HG02610 (cell line): ENCODE measurements at regions not wholly inside any gene's neighbourhood (a gene's known extent, or its start where the extent isn't known, plus 50 kb on each side); places are given as distances from the start of the nearest gene placed in this dataset.

Source experiments
- ATAC-seq: cut with Tn5 transposase; IDR thresholded peaks from one replicate; pipeline ENCODE4 v1.9.1; 2021; ENCODE audit warnings: mild to moderate bottlenecking, moderate library complexity; ENCODE audit not compliant: unreplicated experiment

DNA sequence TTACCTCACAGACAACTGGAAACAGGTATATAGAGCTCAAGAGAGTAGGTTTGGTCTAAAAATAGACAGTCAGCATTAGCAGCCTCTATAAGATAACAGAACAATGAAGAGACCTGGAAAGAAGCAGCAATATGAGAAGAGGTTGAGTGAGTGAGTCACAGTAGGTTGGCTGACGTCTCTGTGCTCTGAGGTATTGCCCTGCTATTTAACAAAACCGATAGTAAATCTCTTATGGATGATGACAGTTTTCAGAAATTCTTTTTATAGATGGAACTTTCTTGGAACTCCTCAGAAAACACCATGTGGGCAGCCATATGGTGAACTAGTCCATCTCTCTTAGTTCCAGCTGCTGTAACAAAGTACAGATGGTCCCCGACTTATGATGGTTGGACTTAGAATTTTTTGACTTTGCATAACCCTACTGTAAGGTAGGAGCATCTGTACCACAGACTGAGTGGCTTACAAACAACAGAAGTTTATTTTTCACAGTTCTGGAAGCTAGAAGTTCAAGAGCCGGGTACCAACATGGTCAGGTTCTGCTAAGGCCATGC, 123.5 kb downstream of the MBD2 start:
- ATAC-seq = no peak

DNA sequence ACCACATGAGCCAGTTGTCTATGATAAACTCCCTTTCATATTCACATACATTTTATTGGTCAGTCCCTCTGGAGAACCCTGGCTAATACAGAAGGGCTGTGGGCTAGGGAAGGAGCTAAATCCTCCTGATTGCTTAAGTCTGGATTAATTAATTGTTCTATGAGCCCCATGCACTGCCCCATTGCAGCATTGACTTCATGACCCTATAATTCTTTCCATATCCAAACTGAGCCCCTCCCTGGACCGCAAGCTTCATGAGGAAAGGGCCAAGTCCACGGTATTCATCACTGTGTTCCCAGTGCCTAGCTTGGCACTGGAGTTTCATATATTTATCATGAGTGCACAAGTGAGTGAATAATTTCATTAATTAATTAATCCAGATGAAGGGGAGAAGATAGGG, 124.0 kb downstream of the MBD2 start:
- ATAC-seq = no peak

DNA sequence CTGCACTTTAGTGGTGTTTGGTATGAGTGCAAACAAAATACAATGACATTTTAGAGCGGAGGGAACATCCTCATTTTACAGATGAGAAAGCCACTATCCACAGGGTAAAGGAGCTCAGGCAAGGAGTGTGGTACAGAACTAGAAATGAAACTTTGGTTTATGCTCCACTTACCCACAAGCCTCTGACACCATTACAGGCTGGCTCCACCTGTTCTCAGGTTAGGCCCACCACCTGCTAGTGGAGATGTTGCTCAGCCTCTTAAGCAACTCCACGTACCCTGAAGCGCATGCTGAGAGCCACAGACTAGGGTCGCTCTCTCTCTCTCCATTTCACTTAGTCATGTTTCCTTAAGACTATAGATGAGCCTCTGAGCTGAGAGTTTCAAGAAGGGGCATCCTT, 130.0 kb downstream of the MBD2 start:
- ATAC-seq = peak; percentile 85

DNA sequence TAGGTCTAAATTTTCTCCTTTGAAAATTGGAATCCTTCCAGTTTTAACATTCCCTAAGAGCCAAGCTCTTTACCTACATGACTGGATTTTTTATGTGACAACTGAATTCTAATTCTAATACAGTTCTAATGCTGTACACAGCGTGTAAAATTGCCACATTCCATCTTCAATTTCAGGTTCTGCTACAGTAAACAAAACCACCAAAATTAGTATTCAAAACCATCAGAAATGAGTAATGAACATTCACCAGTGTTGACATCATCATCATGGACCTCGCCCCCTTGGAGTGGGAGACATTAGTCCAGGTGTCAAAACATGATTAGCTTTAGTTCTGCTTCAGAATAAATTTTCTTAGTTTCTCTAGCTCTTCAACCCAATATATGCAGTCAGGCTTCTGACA, 133.6 kb downstream of the MBD2 start:
- ATAC-seq = no peak

DNA sequence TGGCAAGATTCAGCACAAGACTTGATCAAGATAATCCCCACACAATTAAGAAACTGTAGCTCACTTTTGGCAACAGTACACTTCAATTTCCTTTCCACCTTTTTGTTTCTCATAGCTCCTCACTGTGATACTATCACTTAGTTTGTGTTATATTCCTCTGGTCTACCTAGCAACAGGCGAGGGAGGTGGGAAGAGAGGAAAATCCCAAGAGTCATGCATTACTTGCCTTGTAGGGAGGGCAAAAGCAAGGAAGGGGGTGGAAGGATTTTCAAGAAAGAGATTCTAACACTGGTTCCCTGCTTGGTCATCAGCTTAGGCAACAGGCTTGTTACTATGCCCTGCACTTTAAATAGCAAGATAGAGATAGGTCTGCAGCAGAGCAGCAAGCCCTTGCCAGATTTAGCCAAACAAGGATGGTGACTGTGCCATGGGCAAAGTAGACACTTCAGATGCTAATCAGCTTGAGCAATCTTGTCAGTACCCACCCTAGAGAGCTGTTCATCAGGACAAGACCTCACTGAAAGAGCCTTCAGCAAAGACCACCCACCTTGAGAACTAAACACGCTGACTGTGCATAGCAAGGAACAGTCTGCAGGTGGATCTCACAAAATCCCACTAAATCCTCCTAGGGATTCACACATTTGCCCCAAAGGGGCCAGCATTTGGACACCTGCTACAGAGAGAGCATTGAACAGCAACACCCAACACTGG, 134.6 kb downstream of the MBD2 start:
- no peak for ATAC-seq

DNA sequence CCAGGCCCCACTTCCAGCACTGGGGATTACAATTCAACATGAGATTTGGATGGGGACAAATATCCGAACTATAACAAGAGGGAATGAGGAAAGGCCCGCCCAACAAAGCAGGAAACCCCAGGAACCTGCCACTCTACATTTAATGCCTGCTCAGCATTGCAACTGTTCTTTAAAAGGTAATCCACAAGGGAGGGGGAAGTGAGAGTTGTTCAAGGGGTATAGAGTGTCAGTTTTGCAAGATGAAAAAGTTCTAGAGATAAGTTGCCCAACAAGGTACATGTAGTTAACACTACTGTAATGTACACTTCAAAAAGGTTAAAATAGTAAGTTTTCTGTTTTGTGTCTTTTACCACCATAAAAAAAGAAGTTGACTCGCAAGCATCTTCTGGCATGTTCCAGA, 137.6 kb downstream of the MBD2 start:
- no peak for ATAC-seq

DNA sequence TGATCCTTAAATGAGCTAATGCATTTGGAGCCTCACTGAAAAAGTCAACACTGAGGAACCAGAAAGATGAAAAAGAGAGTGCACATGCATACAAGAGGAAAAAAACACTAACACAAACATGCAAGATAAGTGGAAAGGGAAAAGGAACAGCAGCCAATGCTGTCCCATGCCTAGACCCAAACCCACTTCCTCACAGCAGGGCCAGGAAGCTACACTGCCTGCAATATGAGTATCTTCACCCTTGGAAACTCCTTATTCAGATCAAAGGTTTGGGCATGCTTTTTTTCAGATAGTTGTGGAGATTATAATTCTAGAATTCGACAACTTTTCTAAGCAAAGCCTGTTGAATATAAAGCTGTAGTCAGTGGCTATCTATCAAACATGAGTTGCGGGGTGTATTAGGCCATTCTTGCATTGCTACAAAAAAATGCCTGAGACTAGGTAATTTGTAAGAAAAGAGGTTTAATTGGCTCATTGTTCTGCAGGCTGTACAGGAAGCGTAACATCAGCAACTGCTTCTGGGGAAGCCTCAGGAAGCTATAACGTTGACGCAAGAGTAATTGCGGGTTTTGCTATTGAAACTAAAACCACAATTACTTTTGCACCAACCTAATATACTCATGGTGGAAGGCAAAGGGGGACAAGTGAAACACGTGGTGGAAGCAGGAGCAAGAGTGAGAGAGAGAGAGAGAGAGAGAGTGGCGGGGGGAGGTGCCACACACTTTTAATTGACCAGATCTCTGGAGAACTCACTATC, 138.2 kb downstream of the MBD2 start:
- peak; percentile 63 for ATAC-seq

DNA sequence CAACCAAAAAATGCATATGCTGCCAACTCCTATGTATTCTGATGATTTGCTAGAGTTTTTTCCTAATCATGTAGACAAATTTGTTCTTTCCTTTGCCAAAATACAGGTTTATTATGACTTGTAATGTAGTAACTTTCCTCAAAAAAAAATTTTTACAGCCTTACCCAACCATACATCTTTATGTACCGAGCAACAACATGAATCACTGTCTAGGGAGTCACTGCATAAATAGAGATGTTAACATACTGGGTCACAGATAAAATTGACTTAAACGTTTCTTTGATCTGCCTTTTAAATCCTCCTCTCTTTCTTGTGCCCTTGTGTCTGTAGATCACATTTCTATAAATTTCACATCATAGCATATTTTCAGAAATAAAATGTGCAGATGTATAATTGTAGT, 143.6 kb downstream of the MBD2 start:
- no peak for ATAC-seq

DNA sequence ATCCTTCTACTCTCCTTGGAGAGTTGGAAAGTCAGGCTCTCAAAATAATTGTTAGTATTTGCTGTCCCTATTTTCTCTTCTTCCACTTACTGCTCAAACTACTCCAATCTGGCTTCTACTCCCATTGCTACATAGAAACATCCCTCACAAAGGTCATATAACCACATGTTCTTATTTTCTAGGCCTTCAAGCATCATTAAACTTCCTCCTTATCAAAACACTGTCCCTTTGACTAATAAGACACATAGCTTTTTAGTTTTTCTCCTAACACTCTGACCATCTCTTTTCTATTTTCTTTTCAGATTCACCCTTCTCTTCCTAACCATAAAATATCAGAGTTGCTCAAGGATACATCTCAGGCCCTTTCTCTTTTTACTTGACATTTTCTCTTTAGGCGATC, 148.3 kb downstream of the MBD2 start:
- no peak for ATAC-seq

DNA sequence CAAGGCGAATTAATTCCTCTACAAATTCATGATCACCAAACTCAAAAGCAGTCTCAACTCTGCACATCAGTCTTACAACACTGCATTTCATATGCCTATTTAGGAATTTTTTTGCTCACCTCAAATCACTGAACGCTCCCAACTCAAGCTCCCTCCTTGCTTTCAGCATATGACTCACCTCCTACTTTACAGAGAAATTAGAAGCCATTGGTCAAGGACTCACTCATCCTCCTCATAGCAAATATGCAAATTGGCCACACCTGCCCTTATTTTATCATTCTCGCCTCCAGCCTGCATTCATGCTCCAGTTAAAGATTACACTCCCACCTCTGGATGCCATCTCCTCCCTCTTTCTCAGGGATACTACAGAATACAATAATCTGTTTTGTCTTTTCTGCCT, 148.8 kb downstream of the MBD2 start:
- ATAC-seq = no peak

DNA sequence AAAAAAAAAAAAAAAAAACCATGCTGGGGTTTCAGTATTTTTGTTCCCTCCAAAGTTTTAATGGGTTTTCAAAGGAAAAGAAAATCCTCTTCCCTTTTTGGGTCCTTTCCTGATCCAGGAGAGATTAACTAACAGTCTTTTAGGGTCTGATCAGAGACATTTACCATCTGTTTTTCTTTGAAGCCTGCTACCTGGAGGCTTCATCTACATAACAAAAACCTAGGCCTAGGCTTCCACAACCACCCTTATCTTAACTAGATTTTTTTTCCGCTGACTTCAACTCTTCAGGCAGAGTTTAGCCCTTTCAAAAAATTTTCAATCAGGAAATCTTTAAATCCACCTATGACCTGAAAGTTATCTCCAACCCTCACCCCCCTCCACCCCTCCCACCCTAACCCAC, 154.7 kb downstream of the MBD2 start:
- no peak for ATAC-seq

DNA sequence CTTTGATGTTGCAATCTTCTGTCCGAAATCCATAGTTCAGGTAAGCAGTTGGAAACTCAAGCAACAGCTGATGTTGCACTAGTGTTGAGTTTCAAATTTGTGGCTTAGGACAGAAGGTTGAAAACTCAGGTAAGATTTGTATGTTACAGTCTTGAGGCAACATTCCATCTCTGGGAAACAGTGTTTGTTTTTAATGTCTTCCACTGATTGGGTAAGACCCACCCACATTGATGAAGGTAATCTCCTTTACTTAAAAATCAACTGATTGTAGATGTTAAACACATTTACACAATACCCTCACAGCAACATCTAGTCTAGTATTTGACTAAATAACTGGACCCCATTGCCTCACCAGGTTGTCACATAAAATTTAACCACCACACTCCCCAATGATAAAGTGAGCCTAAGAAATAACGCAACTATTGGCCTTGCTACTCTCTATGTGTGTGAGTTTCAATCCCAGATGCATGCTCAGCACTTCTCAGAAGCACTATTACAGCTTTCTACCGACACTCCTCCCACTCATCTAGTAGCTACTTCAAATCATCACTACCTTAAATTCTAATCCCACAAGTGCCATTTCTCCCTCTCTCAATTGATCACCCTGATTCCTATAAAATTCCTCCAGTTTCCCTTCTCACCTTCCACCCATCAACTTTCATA, 164.0 kb downstream of the MBD2 start:
- no peak for ATAC-seq

DNA sequence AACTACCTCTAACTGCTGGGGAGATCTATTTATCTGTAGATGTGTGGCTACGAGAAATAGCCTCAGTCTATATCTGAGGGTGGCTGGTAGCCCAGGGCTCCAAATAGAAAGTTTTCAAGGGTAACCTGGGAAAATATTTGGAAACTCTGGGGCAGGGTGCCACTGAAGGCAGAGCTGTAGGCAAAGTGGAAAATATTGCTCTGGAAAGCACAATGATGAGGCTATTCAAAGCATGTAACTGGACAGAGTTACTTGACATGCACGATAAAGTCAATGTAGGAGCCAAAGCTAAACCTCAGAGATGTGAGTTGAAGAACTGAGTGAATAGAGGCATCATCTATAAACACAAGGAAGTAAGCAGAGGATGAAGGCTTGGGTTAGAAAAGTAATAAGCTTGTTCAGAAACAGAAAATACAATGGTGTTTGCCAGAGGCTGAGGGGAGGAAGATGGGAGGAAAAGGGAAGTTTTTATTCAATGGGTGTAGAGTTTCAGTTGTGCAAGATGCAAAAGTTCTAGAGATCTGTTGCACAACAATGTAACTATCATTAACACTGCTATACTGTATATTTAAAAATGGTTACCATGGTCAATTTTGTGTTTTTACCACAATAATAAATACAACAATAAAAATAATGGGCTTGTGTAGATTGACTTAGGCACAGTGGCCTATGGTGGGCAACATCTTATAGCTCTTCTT, 171.6 kb downstream of the MBD2 start:
- no peak for ATAC-seq

DNA sequence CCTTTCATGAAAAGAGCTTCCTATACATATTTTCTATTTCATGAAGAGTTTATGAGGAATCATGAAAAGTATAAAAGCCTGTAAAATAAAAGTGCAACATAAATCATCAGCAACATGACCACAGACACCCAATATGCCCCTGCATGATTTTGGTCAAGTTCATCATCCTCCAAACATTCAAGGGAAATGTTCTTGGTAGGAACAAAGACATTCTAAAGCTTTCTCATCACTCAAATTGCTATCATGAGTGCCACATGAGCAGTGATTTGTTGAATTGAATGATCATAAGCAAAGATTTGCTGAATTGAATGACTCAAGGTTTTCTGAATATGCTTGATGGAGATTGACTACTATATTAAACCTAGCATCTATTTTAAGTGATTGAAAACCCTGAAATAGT, 172.2 kb downstream of the MBD2 start:
- no peak for ATAC-seq

DNA sequence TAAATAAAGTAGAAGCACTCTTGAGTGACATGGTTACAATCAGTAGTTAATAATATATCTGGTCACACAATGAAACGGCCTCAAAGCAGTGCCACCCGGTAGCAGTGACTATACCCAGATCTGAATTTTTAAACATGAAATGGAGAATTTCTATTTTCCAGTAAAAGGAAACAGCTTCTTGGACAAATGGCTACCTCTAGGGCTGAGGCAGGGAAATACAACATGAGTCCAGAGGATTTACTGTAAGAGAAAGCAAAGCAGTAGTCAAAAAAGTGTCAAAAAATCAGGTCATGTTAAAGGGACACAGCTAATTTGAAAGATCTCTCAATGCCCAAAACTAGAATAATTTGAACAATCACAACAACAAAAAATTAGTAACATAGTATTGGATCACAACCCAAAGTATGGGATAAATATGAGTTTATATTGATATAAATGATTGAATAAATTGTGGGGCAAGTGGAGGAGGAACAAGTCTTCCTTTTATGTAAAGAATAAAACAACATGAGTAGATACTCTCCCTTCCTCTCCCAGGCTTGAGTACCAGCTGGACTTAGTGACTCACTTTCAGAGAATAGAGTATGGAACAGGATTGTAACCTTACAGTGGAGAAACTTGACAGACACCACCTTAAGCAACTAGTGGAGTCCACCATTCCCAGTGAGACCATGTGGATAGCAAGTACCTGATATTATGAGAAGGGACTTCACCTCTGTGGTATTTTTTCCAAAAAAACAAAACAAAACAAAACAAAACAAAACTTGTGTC, 180.8 kb downstream of the MBD2 start:
- no peak for ATAC-seq

DNA sequence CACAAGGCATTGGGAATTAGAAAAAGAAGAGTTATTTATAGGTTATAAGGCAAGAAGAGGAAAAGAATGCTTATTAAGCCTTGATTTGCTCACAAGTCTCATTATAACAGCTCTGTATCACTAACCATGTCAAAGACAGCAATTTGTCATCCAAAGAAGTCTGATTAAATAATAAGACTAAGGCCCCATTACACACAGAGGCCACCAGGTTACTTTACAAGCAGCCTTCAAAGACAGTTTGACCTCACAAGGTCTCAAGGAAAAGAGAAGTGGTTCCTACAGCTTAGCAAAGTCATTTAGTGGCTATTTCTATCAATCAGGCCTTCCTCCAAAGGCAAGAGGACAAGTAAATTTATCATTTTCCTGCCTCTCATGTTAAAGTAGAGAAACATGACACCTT, 188.5 kb downstream of the MBD2 start:
- no peak for ATAC-seq

DNA sequence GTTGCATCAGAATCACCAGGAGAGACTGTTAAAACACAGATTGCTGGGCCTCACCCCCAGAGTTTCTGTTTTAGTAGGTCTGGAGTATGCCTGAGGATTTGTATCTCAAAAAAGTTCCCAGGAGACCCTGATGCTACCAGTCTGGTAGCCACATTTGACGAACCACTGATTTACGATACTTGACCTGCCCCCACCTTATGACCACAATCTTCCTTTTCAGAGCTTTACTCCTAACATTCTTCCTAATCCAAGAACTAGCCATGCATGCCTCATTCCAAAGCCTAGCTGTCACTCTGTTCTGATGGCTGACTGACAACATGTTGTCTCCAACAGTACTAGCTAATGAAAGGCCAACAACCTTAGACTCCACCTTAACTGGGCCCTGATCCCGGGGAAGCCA, 191.4 kb downstream of the MBD2 start:
- ATAC-seq = no peak

DNA sequence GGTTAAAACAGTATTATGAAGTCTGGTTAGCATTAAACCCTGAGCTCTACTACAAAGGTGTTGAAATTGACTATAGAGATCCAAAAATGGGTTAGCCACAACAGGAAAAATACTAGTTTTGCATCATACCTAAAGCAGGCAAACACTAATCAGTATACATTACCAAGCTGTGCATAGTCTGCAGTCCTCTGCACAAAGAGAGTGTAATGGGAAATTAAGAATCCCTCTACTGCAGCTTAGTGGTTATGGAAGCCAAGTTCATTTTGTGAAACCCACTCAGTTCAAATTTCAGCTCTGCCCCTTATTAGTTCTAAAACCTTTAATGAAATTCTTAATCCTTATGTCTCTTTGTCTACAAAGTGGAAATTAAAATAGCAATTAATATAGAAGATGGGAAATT, 192.1 kb downstream of the MBD2 start:
- ATAC-seq = no peak

DNA sequence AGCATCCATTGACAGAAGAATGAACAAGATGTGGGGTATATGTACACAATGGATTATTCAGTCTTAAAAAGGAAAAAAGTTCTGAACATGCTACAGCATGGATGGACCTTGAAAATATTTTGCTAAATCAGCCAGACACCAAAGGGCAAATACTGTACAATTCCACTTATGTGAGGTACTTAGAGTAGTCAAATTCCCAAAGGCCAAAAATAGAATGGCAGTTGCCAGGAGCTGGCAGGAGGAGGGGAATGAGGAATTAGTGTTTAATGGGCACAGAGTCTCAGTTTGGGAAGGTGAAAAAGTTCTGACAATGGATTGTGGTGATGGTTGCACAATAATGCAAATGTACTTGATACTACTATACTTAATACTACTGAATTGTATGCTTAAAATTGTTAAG, 193.2 kb downstream of the MBD2 start:
- ATAC-seq = no peak

DNA sequence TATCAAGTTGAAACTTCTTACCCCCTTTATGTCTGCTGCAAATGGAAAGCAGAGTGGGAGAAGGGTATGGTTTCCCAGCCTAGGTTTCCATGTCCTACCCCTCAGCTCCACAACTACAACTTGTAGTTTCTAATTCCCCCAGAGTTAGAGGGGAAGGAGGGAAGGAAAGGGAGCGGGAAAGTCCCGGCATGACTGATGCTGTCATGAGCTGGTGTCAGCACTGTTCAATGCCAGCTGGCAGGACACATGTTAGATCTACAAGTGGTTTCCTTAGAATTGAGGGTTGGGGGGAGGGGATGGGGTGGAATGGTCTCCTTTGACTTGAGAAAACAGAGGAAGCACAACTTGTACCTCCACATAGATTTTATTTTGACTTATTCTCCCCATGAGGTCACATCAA, 194.0 kb downstream of the MBD2 start:
- ATAC-seq = no peak

DNA sequence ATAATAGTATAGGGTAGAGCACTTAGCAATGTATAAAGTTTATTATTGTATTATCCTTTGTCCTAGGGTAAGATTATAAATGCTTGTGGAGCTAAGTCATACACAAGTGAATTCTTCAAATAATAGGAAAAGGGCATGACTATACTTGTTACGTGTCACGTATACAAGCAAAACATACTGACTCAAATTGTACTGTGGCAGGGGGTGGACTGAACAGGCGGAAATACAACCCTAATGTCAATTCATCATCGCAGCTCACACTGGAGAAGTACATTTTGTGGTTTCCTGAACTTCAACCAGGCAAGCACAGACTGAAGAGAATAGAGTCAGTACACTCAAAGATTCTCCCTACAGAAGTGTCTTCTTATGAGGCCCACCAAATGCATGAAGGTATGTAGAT, 201.0 kb downstream of the MBD2 start:
- ATAC-seq = peak; percentile 44
